Ovary (tissue), 7 donors: ENCODE measurements at regions not wholly inside any gene's neighbourhood (a gene's known extent, or its start where the extent isn't known, plus 50 kb on each side); places are given as distances from the start of the nearest gene placed in this dataset.
"Not testable (repeated sequence)": the region's sequence is repeated elsewhere in the genome, so short reads cannot be mapped to it uniquely, and the experiment has no call there.

Experiments
- DNase-seq, 5 donors: peaks; one replicate each; pipeline ENCODE4 v3.0.0-alpha.2; 2019 to 2020
- H3K27ac ChIP-seq, 2 donors: fragments of 200-600 bp; one replicate each; pipeline versions ENCODE4 v1.5.1 to v1.8.0; 2019 to 2022
- H3K27me3 ChIP-seq: fragments of 200-600 bp; one replicate; pipeline ENCODE4 v1.8.0; 2022
- H3K36me3 ChIP-seq: fragments of 200-600 bp; sonication (generic); one replicate; pipeline ENCODE4 v1.5.1; 2019
- H3K4me1 ChIP-seq: one replicate; pipeline ENCODE4 v1.8.1; 2013; ENCODE audit warnings: mild to moderate bottlenecking, moderate library complexity; ENCODE audit not compliant: insufficient read depth
- H3K4me3 ChIP-seq: fragments of 200-600 bp; sonication (generic); one replicate; pipeline ENCODE4 v1.5.1; 2017
- H3K9me3 ChIP-seq, 2 donors: fragments of 200-600 bp in 1 of 2; sonication (generic) in 1 of 2; one replicate each; pipeline versions ENCODE4 v1.5.1 to v1.8.1; 2013 to 2019; ENCODE audit warnings: mild to moderate bottlenecking in 1 of 2, moderate library complexity in 1 of 2
- EP300 ChIP-seq: sonication (generic); formaldehyde crosslinking; IDR thresholded peaks from one replicate; pipeline ENCODE4 v1.6.1; 2017; ENCODE audit warnings: antibody characterized with exemption
- POLR2A ChIP-seq: fragments of 450-650 bp; IDR thresholded peaks from one replicate; pipeline ENCODE4 v1.6.1; 2017; ENCODE audit warnings: antibody characterized with exemption, mild to moderate bottlenecking, moderate library complexity
- WGBS, 3 donors: extraction: QIAGEN DNeasy Blood & Tissue Kit in 1 of 3; methylation state at CpG; one replicate each; pipeline versions ENCODE4 v1.1.5 to v1.1.7; 2013 to 2017; 5-methylcytosine and 5-hydroxymethylcytosine counted together
- intact Hi-C, 4 donors: fragments of 100-400 bp; cut with DNase I; formaldehyde crosslinking; loops; one replicate each; pipeline versions ENCODE4 v1.11.0 to v1.15.1; 2022 to 2023
- TF ChIP-seq, protein P1 (sequence below), 3 donors: fragments of 450-650 bp in 2 of 3; fragments of 200-600 bp in 1 of 3; IDR thresholded peaks; one replicate each; pipeline versions ENCODE4 v1.5.1 to v1.8.0; 2016 to 2022; ENCODE audit warnings: antibody characterized with exemption in 3 of 3, mild to moderate bottlenecking in 1 of 3
- donor health status: DM: no; HTN: no; CAD: no; lungs with moderate emphysema.
- donor health status: DM: no; HTN: no; CAD: no.
- donor health status: Bipolar disorder and iron deficiency.
- donor health status: DM: no; HTN: no; CAD: no.
- donor health status: DM: yes; HTN: yes; CAD: no.

GRCh38 chr13:56173346-56173745, 967.4 kb upstream of the PRR20A start:
- no peaks in the 10 kb centered on the region for H3K4me1 ChIP-seq
- no peak for TF ChIP-seq EP300
- TF ChIP-seq, protein P1, sequence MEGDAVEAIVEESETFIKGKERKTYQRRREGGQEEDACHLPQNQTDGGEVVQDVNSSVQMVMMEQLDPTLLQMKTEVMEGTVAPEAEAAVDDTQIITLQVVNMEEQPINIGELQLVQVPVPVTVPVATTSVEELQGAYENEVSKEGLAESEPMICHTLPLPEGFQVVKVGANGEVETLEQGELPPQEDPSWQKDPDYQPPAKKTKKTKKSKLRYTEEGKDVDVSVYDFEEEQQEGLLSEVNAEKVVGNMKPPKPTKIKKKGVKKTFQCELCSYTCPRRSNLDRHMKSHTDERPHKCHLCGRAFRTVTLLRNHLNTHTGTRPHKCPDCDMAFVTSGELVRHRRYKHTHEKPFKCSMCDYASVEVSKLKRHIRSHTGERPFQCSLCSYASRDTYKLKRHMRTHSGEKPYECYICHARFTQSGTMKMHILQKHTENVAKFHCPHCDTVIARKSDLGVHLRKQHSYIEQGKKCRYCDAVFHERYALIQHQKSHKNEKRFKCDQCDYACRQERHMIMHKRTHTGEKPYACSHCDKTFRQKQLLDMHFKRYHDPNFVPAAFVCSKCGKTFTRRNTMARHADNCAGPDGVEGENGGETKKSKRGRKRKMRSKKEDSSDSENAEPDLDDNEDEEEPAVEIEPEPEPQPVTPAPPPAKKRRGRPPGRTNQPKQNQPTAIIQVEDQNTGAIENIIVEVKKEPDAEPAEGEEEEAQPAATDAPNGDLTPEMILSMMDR (IDR thresholded peaks at IDR 0.05), result no peak
- no peak for TF ChIP-seq POLR2A
- no peak overlapping the region for H3K4me3 ChIP-seq
- no peak overlapping the region for H3K27ac ChIP-seq
- H3K27me3 ChIP-seq, result no peaks in the 10 kb centered on the region
- 14 to 37% (median 16%) methylated on average over 2 of the region's 2 CpGs for WGBS, 3 donors
- intact Hi-C loops, result no loop called here
- no peak for DNase-seq
- no peaks in the 10 kb centered on the region for H3K36me3 ChIP-seq
- H3K9me3 ChIP-seq, result no peaks in the 10 kb centered on the region

- Histone ChIP-seq H3K27me3 (no peaks in the 10 kb centered on the region), H3K27ac (no peak overlapping the region), H3K4me3 (no peak overlapping the region), H3K4me1 (no peaks in the 10 kb centered on the region), H3K36me3 (no peaks in the 10 kb centered on the region), H3K9me3 (no peaks in the 10 kb centered on the region)
- 76 to 86% (median 77%) methylated on average over 3 of the region's 3 CpGs for whole genome bisulfite sequencing, 3 donors
- intact Hi-C loops, result no loop called here
- no peak for DNase-seq
- TF ChIP-seq POLR2A, result no peak
- TF ChIP-seq, protein P1 (IDR thresholded peaks at IDR 0.05), result no peak
- no peak for TF ChIP-seq EP300
Observed at GRCh38 chr13:56182598-56182997, 958.1 kb upstream of the PRR20A start.

DNA sequence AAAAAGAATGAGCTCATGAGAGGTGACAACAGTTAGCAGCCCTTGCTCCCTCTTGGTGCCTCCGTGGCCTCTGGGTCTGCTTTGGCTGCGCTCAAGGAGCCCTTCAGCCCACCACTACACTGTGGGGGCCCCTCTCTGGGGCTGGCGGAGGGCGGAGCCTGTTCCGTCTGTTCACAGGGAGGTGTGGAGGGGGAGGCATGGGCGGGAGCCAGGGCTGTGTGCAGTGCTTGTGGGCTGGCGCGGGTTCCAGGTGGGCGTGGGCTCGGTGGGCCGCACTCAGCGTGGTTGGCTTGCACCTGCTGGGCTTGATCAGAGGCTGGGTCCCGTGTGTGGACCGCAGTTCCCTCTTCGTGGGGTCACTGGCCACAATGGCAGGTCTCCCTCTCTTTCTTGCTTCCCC, 953.4 kb upstream of the PRR20A start:
- 90 to 95% (median 93%) methylated on average over 12 to 15 of the region's 15 CpGs for WGBS, 3 donors
- Histone ChIP-seq H3K9me3 (no peaks in the 10 kb centered on the region), H3K4me1 (no peaks in the 10 kb centered on the region), H3K27me3 (peaks cover 3% of the 10 kb centered on the region), H3K4me3 (no peak overlapping the region), H3K36me3 (no peaks in the 10 kb centered on the region), H3K27ac (no peak overlapping the region)
- TF ChIP-seq POLR2A (no peak), EP300 (no peak)
- TF ChIP-seq, protein P1 (IDR thresholded peaks at IDR 0.05), result no peak
- peak in 1 of 5 donors; percentile 25 for DNase-seq
- intact Hi-C loops, result no loop called here

- DNase-seq, H3K4me1 ChIP-seq, H3K36me3 ChIP-seq, intact Hi-C loops, H3K4me3 ChIP-seq, H3K27ac ChIP-seq, H3K9me3 ChIP-seq, H3K27me3 ChIP-seq: not testable (repeated sequence)
- 89 to 97% (median 92%) methylated on average over 6 of the region's 6 CpGs for WGBS, 3 donors
Observed at GRCh38 chr13:56188582-56188981, 952.1 kb upstream of the PRR20A start.

GRCh38 chr13:56189439-56189838, 951.3 kb upstream of the PRR20A start:
- Histone ChIP-seq H3K4me3 (no peak overlapping the region), H3K36me3 (no peaks in the 10 kb centered on the region), H3K9me3 (no peaks in the 10 kb centered on the region), H3K27me3 (peaks cover 3% of the 10 kb centered on the region), H3K27ac (no peak overlapping the region), H3K4me1 (no peaks in the 10 kb centered on the region)
- WGBS, 3 donors, result 22 to 39% (median 29%) methylated on average over 1 of the region's 1 CpG
- TF ChIP-seq POLR2A, result no peak
- TF ChIP-seq, protein P1 (IDR thresholded peaks at IDR 0.05), result no peak
- no peak for TF ChIP-seq EP300
- intact Hi-C loops, result no loop called here
- no peak for DNase-seq
